Ammon's horn (tissue), 1 donor: ENCODE measurements at regions not wholly inside any gene's neighbourhood (a gene's known extent, or its start where the extent isn't known, plus 50 kb on each side); places are given as distances from the start of the nearest gene placed in this dataset.

Experiments used
- DNase-seq: peaks from one replicate; pipeline ENCODE4 v3.0.0-alpha.2; 2016; ENCODE audit warnings: low spot score

DNA sequence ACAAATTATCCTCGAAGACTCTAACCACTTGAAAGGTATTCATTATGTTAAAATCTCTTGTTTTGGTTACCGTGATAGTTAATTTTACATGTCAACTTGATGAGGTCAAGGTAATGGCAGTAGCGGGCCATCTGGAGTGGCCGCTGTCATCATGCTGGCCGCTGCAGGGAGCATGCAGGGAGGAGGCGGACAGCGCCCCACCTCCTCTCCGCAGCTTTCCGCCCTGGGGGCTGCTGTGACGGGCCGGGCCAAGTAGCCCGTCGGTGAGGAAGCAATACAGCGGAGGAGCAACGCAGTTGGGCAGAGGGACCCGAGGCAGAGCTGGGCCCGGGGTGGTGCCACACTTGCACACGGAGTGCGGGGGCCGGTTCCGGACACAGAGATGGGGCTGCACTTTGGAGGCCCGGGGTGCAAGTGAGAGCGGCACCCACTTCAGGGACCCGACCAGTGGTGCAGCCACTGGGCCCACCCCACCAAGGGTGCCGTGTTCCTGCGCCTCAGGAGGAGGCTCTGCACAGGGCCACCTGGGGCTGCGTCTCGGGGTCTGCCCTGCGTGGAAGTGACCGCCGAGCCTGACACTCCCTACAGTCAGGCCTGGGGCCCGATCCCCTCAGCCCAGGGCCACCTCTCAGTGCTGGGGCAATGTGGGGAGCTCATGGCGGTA, 452.4 kb downstream of the LRATD1 start:
- DNase-seq, result no peak

DNA sequence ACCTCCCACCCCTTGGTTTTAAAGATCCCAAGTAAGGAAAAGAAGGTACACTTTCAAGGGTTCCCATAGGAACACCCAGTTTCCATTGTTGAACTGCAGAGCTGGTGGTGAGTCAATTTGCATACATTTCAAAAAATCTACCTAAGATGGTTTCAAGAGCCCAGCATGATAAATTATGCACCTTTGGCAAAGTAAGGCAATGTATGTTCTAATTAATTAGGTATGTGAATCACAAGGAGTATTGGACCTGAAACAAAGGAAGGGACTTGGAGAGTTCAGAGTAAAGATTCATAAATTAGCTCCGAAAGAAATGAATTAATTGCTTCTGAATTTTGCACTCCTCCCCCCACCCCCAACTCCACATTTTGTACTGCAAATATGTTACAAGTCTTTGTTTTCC, 459.7 kb downstream of the LRATD1 start:
- no peak for DNase-seq

DNA sequence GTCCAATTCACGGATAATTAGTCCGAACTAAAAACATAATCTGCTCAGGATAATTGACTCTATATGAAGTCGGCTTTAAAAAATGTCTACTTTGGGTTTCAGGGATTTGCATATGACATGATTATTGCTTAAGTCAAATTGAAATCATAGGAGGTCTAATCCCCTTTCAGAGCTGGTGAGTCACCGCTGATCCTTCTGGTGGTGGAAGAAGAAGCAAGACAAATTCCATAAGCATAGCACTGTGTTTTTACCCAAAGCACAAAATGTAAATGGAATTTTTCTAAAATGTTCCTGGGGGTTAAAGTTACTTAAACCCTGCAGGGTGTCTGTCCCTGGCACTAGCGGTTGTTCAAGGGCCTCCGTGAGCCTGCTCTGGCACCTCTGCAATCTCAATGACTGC, 460.2 kb downstream of the LRATD1 start:
- DNase-seq, result no peak

DNA sequence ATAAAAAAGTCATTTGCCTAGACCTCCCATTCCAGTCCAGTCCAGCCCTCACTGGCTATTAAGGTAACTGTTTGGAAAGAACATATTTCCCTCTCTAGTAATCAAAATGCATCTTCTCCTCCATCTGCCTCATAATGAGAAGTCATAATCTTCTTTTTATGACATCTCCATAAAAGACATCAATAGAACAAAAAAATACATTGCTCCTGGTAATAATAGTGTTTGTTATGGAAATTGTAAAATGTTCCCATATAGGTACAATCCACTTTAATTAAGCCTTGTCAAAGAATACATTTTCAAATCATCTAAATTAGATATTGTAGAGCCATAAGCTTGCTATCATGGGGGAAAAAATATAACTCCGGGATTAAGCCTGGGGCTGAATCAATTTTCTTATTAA, 461.6 kb downstream of the LRATD1 start:
- no peak for DNase-seq

DNA sequence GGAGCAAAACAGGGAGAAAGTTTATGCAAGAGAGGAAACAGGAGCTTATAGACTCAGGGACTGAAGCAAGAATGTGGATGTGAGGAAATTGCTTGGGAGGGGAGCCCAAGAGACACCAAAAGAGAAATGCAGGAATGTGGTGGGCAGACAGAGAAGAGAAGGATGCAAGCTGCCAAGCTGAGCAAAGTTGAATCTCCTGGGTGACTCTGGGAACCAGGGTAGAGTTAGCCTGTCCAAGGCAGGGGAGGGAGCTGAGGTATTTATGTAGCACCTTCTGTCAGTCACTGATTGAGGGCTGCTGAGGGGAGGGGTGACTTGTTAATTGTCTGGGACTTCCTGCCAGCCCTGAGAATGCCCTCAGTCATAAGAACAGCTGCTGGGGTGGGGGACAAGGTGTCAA, 464.3 kb downstream of the NBAS start:
- DNase-seq, result no peak

DNA sequence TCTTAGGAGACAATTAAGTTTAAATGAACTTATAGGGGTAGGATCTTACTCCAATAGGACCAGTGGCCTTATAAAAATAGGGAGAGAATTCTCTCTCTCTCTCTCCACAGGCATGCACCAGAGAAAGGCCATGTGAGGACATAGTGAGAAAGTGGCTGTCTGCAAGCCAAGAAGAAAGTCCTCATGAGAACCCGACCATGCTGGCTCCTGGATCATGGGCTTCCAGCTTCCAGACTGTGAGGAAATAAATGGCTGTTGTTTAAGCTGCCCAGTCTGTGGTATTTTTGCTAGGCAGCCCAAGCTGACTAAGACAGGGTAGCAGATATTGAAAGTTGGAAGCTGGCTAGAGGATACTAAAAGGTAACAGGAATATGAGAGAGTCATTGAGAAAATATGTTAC, 454.0 kb downstream of the NBAS start:
- DNase-seq, result no peak

DNA sequence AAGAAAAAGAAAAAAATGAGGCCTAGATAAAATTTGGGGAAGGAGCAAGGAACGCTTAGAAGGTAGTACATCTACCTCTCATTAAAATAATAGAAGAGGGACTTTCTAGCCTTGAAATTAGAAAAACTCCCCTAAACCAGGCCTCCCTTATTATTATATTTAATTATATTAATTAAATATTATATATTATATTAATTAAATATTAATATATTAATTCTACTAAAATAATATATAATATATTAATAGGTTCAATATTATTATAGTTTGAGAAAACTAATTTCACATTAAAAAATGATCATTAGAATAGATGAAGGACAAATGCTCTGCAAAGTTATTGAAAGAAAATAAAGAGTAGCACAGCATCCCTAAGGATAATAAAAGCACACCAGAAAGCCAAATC, 449.4 kb downstream of the NBAS start:
- DNase-seq, result no peak

DNA sequence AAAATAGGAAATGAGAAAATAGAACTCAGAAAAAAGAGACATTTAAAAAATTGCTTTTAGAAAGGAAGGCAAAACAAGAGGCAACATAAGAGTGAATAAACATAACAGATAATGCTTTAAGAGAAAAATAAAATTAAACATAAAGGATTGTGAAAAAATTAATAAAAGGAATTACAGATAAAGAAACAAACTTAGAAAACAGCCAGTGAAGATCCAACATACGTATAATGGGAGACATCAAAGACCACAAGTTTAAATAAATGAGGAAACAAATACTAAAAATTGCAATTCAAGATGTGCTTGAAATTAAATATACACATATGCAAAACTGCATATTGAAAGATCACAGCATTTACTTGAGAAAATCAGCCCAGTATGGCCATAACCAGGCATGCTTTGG, 448.9 kb downstream of the NBAS start:
- DNase-seq, result no peak

DNA sequence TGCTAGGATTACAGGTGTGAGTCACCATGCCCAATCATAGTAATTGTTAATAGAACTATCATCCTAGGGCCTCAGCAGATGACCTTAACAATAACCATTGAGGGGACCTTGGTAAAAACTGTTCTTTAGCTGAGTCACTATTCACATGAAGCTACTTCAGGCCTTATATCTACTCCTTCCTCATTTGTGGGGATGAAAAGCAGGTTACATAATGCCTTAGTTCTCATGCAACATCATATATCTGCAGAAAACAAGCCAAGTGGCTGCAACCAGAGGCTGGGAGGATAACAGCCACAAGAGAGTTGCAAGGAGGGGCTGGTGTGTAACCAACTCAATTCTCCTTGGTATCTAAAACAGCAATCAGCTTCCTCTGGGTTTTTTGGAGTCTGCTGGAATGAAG, 445.4 kb downstream of the NBAS start:
- DNase-seq, result no peak

DNA sequence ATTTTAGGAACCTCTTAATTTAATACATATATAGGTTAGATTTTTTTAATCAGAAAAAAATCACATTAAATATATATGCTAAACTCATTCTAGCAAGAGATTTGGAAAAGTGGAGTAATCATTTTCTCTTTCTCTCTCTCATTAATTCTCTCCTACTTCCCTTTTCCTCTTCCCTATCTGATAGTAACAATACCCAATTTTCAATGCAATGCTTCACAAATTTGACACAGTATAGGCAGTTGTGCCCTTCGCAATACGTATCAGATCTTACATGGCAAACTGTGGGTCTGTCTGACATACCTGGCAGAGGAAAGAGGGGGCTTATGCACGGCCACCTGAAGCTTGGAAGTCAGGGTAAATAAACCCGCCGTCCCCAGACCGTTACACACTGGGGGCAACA, 444.3 kb downstream of the NBAS start:
- no peak for DNase-seq
